Naive thymus-derived CD4-positive, alpha-beta T cell (primary cell): ENCODE measurements at regions not wholly inside any gene's neighbourhood (a gene's known extent, or its start where the extent isn't known, plus 50 kb on each side); places are given as distances from the start of the nearest gene placed in this dataset.
A peak's percentile ranks its signal among the peaks of the same experiment; 100 is the strongest.

Experiments
- ATAC-seq: fragments of 150-1000 bp; cut with Tn5 transposase; 2 replicates; pipeline ENCODE4 v1.10.0; 2021; ENCODE audit warnings: mild to moderate bottlenecking, moderate library complexity
- CTCF ChIA-PET: fragments of 350-600 bp; sonication (Branson Sonifier 250); formaldehyde crosslinking; loops from one replicate; lab custom pipeline; 2021; ENCODE audit warnings: antibody characterized with exemption; lab: Charles Lee
- POLR2A ChIA-PET: fragments of 350-600 bp; sonication (Branson Sonifier 250); formaldehyde crosslinking; loops from one replicate; lab custom pipeline; 2021; ENCODE audit warnings: antibody characterized with exemption, inconsistent platforms; lab: Charles Lee
- DNase-seq, 9 donors: peaks; one replicate each; pipeline versions ENCODE4 v3.0.0 to v3.0.0-alpha.2; 2020 to 2022; ENCODE audit warnings: mixed read lengths in 1 of 9
- H3K27ac ChIP-seq: one replicate; pipeline ENCODE4 v1.7.0; 2013; ENCODE audit warnings: mild to moderate bottlenecking, low read depth, low read length, moderate library complexity
- H3K27me3 ChIP-seq, 2 donors: one replicate each; pipeline ENCODE4 v1.7.0; 2013; ENCODE audit warnings: low read length in 2 of 2, mild to moderate bottlenecking in 2 of 2, moderate library complexity in 2 of 2; ENCODE audit not compliant: control insufficient read depth in 2 of 2, insufficient read depth in 2 of 2
- H3K36me3 ChIP-seq, 3 experiments: 1 replicate in 2 of 3; 2 replicates in 1 of 3; pipeline ENCODE4 v1.7.0; 2013; ENCODE audit warnings: low read length in 3 of 3, mild to moderate bottlenecking in 3 of 3, moderate library complexity in 1 of 3; ENCODE audit not compliant: insufficient read depth in 3 of 3, control insufficient read depth in 2 of 3
- H3K4me1 ChIP-seq, 2 donors: one replicate each; pipeline ENCODE4 v1.7.0; 2013; ENCODE audit warnings: low read length in 2 of 2, mild to moderate bottlenecking in 2 of 2, moderate library complexity in 1 of 2; ENCODE audit not compliant: control insufficient read depth in 2 of 2, insufficient read depth in 2 of 2
- H3K4me3 ChIP-seq: 2 replicates; pipeline ENCODE4 v1.7.0; 2013; ENCODE audit warnings: mild to moderate bottlenecking, low read length
- H3K9me3 ChIP-seq, 3 experiments: 1 replicate in 2 of 3; 2 replicates in 1 of 3; pipeline ENCODE4 v1.7.0; 2013; ENCODE audit warnings: low read length in 3 of 3; ENCODE audit not compliant: control insufficient read depth in 2 of 3
- H3K27ac Mint-ChIP-seq, 9 donors: one replicate each; pipeline ENCODE4 v1.8.0; 2020 to 2022; ENCODE audit warnings: mixed read lengths in 9 of 9, mild to moderate bottlenecking in 8 of 9, moderate library complexity in 5 of 9, inconsistent platforms in 2 of 9
- H3K27me3 Mint-ChIP-seq, 5 donors: one replicate each; pipeline ENCODE4 v1.8.0; 2021 to 2022; ENCODE audit warnings: mixed read lengths in 5 of 5, mild to moderate bottlenecking in 1 of 5
- H3K36me3 Mint-ChIP-seq, 5 donors: one replicate each; pipeline ENCODE4 v1.8.0; 2020 to 2022; ENCODE audit warnings: mixed read lengths in 5 of 5, mild to moderate bottlenecking in 3 of 5, inconsistent platforms in 1 of 5
- H3K4me1 Mint-ChIP-seq, 7 donors: one replicate each; pipeline ENCODE4 v1.8.0; 2020 to 2022; ENCODE audit warnings: mixed read lengths in 7 of 7, mild to moderate bottlenecking in 3 of 7, inconsistent platforms in 1 of 7
- H3K4me3 Mint-ChIP-seq, 10 donors: one replicate each; pipeline ENCODE4 v1.8.0; 2020 to 2022; ENCODE audit warnings: mild to moderate bottlenecking in 10 of 10, mixed read lengths in 10 of 10, moderate library complexity in 6 of 10, inconsistent platforms in 2 of 10
- H3K9me3 Mint-ChIP-seq, 11 donors: one replicate each; pipeline ENCODE4 v1.8.0; 2020 to 2022; ENCODE audit warnings: mixed read lengths in 11 of 11, mild to moderate bottlenecking in 4 of 11, inconsistent platforms in 1 of 11, moderate library complexity in 1 of 11
- intact Hi-C, 2 donors: fragments of 100-400 bp; cut with micrococcal nuclease; formaldehyde crosslinking; loops; one replicate each; pipeline ENCODE4 v1.15.1; 2023

GRCh38 chr20:24816431-24816830, 132.6 kb upstream of the CST7 start:
- CTCF ChIA-PET = no interaction called here
- no peaks in the 10 kb centered on the region for H3K4me1 ChIP-seq
- H3K27me3 Mint-ChIP-seq = peaks cover 0 to 15% (median 0%) of the 10 kb centered on the region in 5 donors
- POLR2A ChIA-PET = no interaction called here
- intact Hi-C loops = no loop called here
- peak; percentile 47 for ATAC-seq
- H3K4me3 ChIP-seq = no peak overlapping the region
- H3K36me3 ChIP-seq = no peaks in the 10 kb centered on the region
- peaks cover 0 to 3% (median 0%) of the 10 kb centered on the region in 7 donors for H3K4me1 Mint-ChIP-seq
- H3K9me3 ChIP-seq = no peaks in the 10 kb centered on the region
- H3K27ac ChIP-seq = no peak overlapping the region
- H3K36me3 Mint-ChIP-seq = no peaks in the 10 kb centered on the region
- no peaks in the 10 kb centered on the region for H3K27me3 ChIP-seq
- H3K27ac Mint-ChIP-seq = no peak overlapping the region
- DNase-seq = no peak
- H3K4me3 Mint-ChIP-seq = no peak overlapping the region
- peaks cover 0 to 4% (median 0%) of the 10 kb centered on the region in 11 donors for H3K9me3 Mint-ChIP-seq

DNA sequence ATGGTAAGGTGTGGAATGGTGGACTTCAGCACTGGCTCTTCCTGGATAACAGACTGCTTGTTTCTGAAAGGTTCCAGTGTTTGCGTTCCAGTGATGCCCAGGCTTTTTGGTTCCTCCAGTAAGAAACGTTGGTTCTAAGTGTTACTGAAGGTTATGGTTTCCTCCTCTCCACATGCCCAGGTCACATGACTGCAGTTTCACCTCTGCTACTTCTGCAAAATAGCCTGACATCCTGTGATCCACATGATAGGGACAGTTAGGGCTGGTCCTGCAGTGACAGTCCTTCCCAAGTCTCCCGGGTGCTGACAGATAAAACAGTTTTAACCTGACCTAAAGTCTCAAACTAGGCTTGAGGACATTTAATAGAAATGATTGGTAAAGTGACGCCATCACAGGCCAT, 132.2 kb upstream of the CST7 start:
- intact Hi-C loops = no loop called here
- ATAC-seq (peak; percentile 38), DNase-seq (no peak)
- Histone ChIP-seq H3K36me3 (no peaks in the 10 kb centered on the region), H3K4me3 (no peak overlapping the region), H3K27ac (no peak overlapping the region), H3K27me3 (no peaks in the 10 kb centered on the region), H3K4me1 (no peaks in the 10 kb centered on the region), H3K9me3 (no peaks in the 10 kb centered on the region)
- H3K27ac Mint-ChIP-seq = no peak overlapping the region
- H3K9me3 Mint-ChIP-seq = peaks cover 0 to 4% (median 0%) of the 10 kb centered on the region in 11 donors
- H3K4me3 Mint-ChIP-seq = no peak overlapping the region
- H3K36me3 Mint-ChIP-seq = no peaks in the 10 kb centered on the region
- H3K27me3 Mint-ChIP-seq = peaks cover 0 to 15% (median 0%) of the 10 kb centered on the region in 5 donors
- ChIA-PET CTCF (no interaction called here), POLR2A (no interaction called here)
- H3K4me1 Mint-ChIP-seq = peaks cover 0 to 3% (median 0%) of the 10 kb centered on the region in 7 donors

DNA sequence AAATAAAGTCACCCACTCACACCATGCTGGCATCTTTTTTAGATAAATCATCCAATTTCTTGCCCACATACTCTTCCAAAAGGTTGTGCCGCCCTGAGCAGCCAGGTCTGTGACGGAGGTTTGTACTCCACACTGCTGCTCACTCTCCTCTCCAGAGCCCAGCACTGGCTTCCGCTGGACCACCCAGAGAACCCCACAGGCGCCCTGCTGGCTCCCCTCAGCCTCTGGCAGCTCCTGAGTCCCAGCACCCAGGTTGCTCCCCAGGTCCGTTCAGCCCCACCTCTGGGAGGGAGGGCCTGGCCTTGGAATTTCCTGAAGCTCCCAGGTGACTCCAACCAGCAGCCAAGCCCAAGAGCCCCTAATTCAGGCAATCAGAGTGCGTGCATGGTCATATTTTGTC, 131.7 kb upstream of the CST7 start:
- ATAC-seq = no peak
- no peaks in the 10 kb centered on the region for H3K4me1 ChIP-seq
- ChIA-PET POLR2A (no interaction called here), CTCF (no interaction called here)
- H3K27ac ChIP-seq = no peak overlapping the region
- H3K27me3 ChIP-seq = no peaks in the 10 kb centered on the region
- H3K36me3 ChIP-seq = no peaks in the 10 kb centered on the region
- no peak overlapping the region for H3K4me3 Mint-ChIP-seq
- no peaks in the 10 kb centered on the region for H3K36me3 Mint-ChIP-seq
- H3K27me3 Mint-ChIP-seq = peaks cover 0 to 15% (median 0%) of the 10 kb centered on the region in 5 donors
- no peak overlapping the region for H3K27ac Mint-ChIP-seq
- no peaks in the 10 kb centered on the region for H3K9me3 ChIP-seq
- peaks cover 0 to 3% (median 0%) of the 10 kb centered on the region in 7 donors for H3K4me1 Mint-ChIP-seq
- peaks cover 0 to 4% (median 0%) of the 10 kb centered on the region in 11 donors for H3K9me3 Mint-ChIP-seq
- DNase-seq = no peak
- intact Hi-C loops = no loop called here
- no peak overlapping the region for H3K4me3 ChIP-seq

- CTCF ChIA-PET = no interaction called here
- Histone ChIP-seq H3K36me3 (no peaks in the 10 kb centered on the region), H3K27ac (no peak overlapping the region), H3K27me3 (no peaks in the 10 kb centered on the region), H3K9me3 (no peaks in the 10 kb centered on the region), H3K4me1 (no peaks in the 10 kb centered on the region), H3K4me3 (no peak overlapping the region)
- DNase-seq (no peak), ATAC-seq (no peak)
- intact Hi-C loops = no loop called here
- POLR2A ChIA-PET = no interaction called here
- Mint-ChIP-seq H3K36me3 (no peaks in the 10 kb centered on the region), H3K9me3 (peaks cover 0 to 4% (median 0%) of the 10 kb centered on the region in 11 donors), H3K27ac (no peak overlapping the region), H3K4me3 (no peak overlapping the region), H3K27me3 (peaks cover 0 to 15% (median 0%) of the 10 kb centered on the region in 5 donors), H3K4me1 (peaks cover 0 to 3% (median 0%) of the 10 kb centered on the region in 7 donors)
These were observed 131.0 kb upstream of the CST7 start for GRCh38 chr20:24818056-24818455.

DNA sequence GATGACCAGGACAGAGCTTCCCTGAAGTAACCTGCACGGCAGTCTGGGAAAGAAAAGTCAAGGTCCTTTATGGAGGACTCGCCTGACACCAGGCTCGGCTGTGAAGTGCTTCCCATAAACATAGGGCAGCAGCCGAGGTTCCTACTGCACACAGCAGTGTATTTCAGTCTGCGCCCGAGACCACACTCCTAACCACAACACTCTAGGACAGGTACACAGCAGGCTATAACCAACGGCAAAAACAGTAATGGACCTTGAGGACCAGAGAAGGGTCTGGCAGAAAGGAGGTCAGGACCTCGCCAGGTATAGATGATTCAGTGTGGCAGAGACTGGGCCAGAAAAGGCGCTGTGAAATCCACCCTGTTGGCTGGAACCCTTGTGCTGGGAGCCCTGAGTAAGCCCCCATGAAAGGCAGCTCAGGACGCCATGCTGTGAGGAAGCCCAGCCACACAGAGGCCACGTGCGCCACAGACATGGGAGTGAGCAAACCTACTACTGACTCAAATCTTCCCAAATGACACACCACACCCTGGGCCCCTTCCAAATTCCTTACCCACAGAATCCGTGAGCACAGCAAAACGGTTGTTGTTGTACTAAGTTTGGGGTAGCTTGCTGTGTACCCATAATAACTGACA, 129.6 kb upstream of the CST7 start:
- Mint-ChIP-seq H3K4me1 (peaks cover 0 to 3% (median 0%) of the 10 kb centered on the region in 7 donors), H3K4me3 (no peak overlapping the region), H3K36me3 (no peaks in the 10 kb centered on the region), H3K27me3 (peaks cover 0 to 11% (median 0%) of the 10 kb centered on the region in 5 donors), H3K9me3 (peaks cover 0 to 4% (median 0%) of the 10 kb centered on the region in 11 donors), H3K27ac (no peak overlapping the region)
- Histone ChIP-seq H3K27ac (no peak overlapping the region), H3K9me3 (no peaks in the 10 kb centered on the region), H3K27me3 (no peaks in the 10 kb centered on the region), H3K4me3 (no peak overlapping the region), H3K4me1 (no peaks in the 10 kb centered on the region), H3K36me3 (no peaks in the 10 kb centered on the region)
- POLR2A ChIA-PET = no interaction called here
- intact Hi-C loops = no loop called here
- DNase-seq (no peak), ATAC-seq (no peak)
- CTCF ChIA-PET = no interaction called here

DNA sequence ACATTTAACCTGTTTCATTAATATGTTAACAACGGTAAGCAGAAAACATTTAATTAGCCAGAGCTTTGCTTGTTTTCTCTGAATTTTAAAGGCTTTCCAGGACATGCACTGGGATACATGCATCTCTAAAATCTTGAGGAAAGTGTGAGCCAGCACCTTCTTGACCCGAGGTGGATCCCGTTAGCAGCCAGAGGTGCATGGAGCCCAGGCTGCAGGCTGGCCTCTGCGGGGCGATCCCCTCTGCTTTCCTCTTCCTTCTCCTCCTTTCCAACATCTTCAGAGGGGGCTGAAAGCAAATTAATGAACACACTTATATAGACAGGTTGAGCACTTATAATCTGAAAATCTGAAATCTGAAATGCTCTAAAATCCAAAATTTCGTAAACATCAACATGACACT, 128.7 kb upstream of the CST7 start:
- ATAC-seq = no peak
- intact Hi-C loops = no loop called here
- CTCF ChIA-PET = no interaction called here

GRCh38 chr20:24821391-24821790, 127.7 kb upstream of the CST7 start:
- Mint-ChIP-seq H3K27ac (no peak overlapping the region), H3K27me3 (no peaks in the 10 kb centered on the region), H3K4me3 (no peak overlapping the region), H3K4me1 (peaks cover 0 to 3% (median 0%) of the 10 kb centered on the region in 7 donors), H3K36me3 (no peaks in the 10 kb centered on the region), H3K9me3 (peaks cover 0 to 4% (median 0%) of the 10 kb centered on the region in 11 donors)
- H3K27ac ChIP-seq = no peak overlapping the region
- H3K9me3 ChIP-seq = no peaks in the 10 kb centered on the region
- no peaks in the 10 kb centered on the region for H3K27me3 ChIP-seq
- ATAC-seq = no peak
- DNase-seq = no peak
- H3K4me1 ChIP-seq = no peaks in the 10 kb centered on the region
- H3K36me3 ChIP-seq = no peaks in the 10 kb centered on the region
- no peak overlapping the region for H3K4me3 ChIP-seq
- POLR2A ChIA-PET = no interaction called here
- intact Hi-C loops = no loop called here
- CTCF ChIA-PET = no interaction called here

More for the DNA sequence above, 128.7 kb upstream of the CST7 start:
- H3K27me3 Mint-ChIP-seq = peaks cover 0 to 4% (median 0%) of the 10 kb centered on the region in 5 donors
- no peak overlapping the region for H3K27ac Mint-ChIP-seq
- POLR2A ChIA-PET = no interaction called here
- DNase-seq = no peak
- no peaks in the 10 kb centered on the region for H3K36me3 ChIP-seq
- H3K4me3 Mint-ChIP-seq = no peak overlapping the region
- no peaks in the 10 kb centered on the region for H3K4me1 ChIP-seq
- peaks cover 0 to 3% (median 0%) of the 10 kb centered on the region in 7 donors for H3K4me1 Mint-ChIP-seq
- H3K27ac ChIP-seq = no peak overlapping the region
- H3K27me3 ChIP-seq = no peaks in the 10 kb centered on the region
- H3K4me3 ChIP-seq = no peak overlapping the region
- no peaks in the 10 kb centered on the region for H3K9me3 ChIP-seq
- no peaks in the 10 kb centered on the region for H3K36me3 Mint-ChIP-seq
- H3K9me3 Mint-ChIP-seq = peaks cover 0 to 4% (median 0%) of the 10 kb centered on the region in 11 donors
